OCI-LY7 (cell line): ENCODE measurements at regions not wholly inside any gene's neighbourhood (a gene's known extent, or its start where the extent isn't known, plus 50 kb on each side); places are given as distances from the start of the nearest gene placed in this dataset.

Source experiments
- BruUV-seq: library from RNA; stranded (reverse); fragments of 400-500 nt; replicated peaks from 2 replicates; lab custom pipeline; 2021; lab: Mats Ljungman, UMichigan
- CTCF ChIA-PET: fragments of 300-600 bp; sonication (Branson Sonifier 250); formaldehyde crosslinking; loops from one replicate; lab custom pipeline; 2022; ENCODE audit warnings: antibody characterized with exemption; ENCODE audit not compliant: unreplicated experiment; lab: Charles Lee
- POLR2A ChIA-PET: fragments of 300-600 bp; sonication (Branson Sonifier 250); formaldehyde crosslinking; loops from one replicate; lab custom pipeline; 2022; ENCODE audit warnings: antibody characterized with exemption; lab: Charles Lee
- DNase-seq: peaks from one replicate; pipeline ENCODE4 v3.0.0-alpha.2; 2015; ENCODE audit warnings: low spot score
- H2AFZ ChIP-seq: fragments of 200-600 bp; sonication (generic), shearing (Covaris generic); 2 replicates; pipeline ENCODE4 v1.6.1; 2014; ENCODE audit warnings: mild to moderate bottlenecking, antibody characterized with exemption, low read length, moderate library complexity
- H3K27ac ChIP-seq: fragments of 200-600 bp; sonication (generic); 2 replicates; pipeline ENCODE4 v1.5.1; 2014; ENCODE audit warnings: mixed run types, low read depth, mild to moderate bottlenecking, moderate library complexity, low read length, inconsistent platforms; ENCODE audit not compliant: poor library complexity, severe bottlenecking
- H3K36me3 ChIP-seq: fragments of 200-600 bp; sonication (generic); 2 replicates; pipeline ENCODE4 v1.6.1; 2014; ENCODE audit warnings: mild to moderate bottlenecking, antibody characterized with exemption, low read length, moderate library complexity, mixed read lengths; ENCODE audit not compliant: insufficient read depth
- H3K4me1 ChIP-seq: fragments of 200-600 bp; sonication (generic); 2 replicates; pipeline ENCODE4 v1.5.1; 2014; ENCODE audit warnings: mild to moderate bottlenecking, low read length; ENCODE audit not compliant: insufficient read depth, poor library complexity, severe bottlenecking
- H3K4me2 ChIP-seq: fragments of 200-600 bp; sonication (generic); 2 replicates; pipeline ENCODE4 v1.6.1; 2014; ENCODE audit warnings: mild to moderate bottlenecking, low read length
- H3K4me3 ChIP-seq: fragments of 200-600 bp; sonication (generic); 2 replicates; pipeline ENCODE4 v1.5.1; 2014; ENCODE audit warnings: mild to moderate bottlenecking, low read depth, low read length; ENCODE audit not compliant: poor library complexity, severe bottlenecking
- H3K79me2 ChIP-seq: fragments of 200-600 bp; sonication (generic); 2 replicates; pipeline ENCODE4 v1.6.1; 2016; ENCODE audit warnings: low read depth, mild to moderate bottlenecking, low read length, moderate library complexity, mixed read lengths; ENCODE audit not compliant: insufficient read depth
- H3K9me2 ChIP-seq: fragments of 200-600 bp; sonication (generic); 2 replicates; pipeline ENCODE4 v1.6.1; 2016; ENCODE audit warnings: mild to moderate bottlenecking, low read length, mixed read lengths; ENCODE audit not compliant: insufficient read depth
- H3K9me3 ChIP-seq: fragments of 200-600 bp; sonication (generic); 2 replicates; pipeline ENCODE4 v1.6.1; 2014; ENCODE audit warnings: mild to moderate bottlenecking, mixed run types, low read length, mixed read lengths
- H4K20me1 ChIP-seq: fragments of 200-600 bp; sonication (generic); 2 replicates; pipeline ENCODE4 v1.6.1; 2014; ENCODE audit warnings: mild to moderate bottlenecking, antibody characterized with exemption, low read length, moderate library complexity, mixed read lengths; ENCODE audit not compliant: insufficient read depth
- CTCF ChIP-seq: fragments of 200-600 bp; sonication (generic); conservative IDR thresholded peaks from 2 replicates; pipeline ENCODE4 v1.5.1; 2014; ENCODE audit warnings: mild to moderate bottlenecking, antibody characterized with exemption, low read length, moderate library complexity, mixed read lengths
- EZH2phosphoT487 ChIP-seq: fragments of 200-600 bp; sonication (generic); IDR thresholded peaks from 2 replicates; pipeline ENCODE4 v1.6.1; 2018; ENCODE audit warnings: low read depth, borderline replicate concordance, mild to moderate bottlenecking, mixed run types, antibody characterized with exemption, low read length, moderate library complexity, mixed read lengths
- intact Hi-C: fragments of 100-400 bp; cut with micrococcal nuclease; formaldehyde crosslinking; loops from one replicate; pipeline ENCODE4 v1.10.0; 2022; ENCODE audit not compliant: unreplicated experiment

GRCh38 chr11:110856340-110856739 is 144.1 kb upstream of the ARHGAP20 start:
- Histone ChIP-seq H3K4me2 (no peak overlapping the region), H3K27ac (no peak overlapping the region), H4K20me1 (no peaks in the 10 kb centered on the region), H3K36me3 (no peaks in the 10 kb centered on the region), H3K4me1 (no peaks in the 10 kb centered on the region), H3K79me2 (no peaks in the 10 kb centered on the region), H3K9me2 (no peaks in the 10 kb centered on the region), H2AFZ (no peak overlapping the region), H3K9me3 (no peaks in the 10 kb centered on the region), H3K4me3 (no peak overlapping the region)
- no peak for DNase-seq
- CTCF ChIA-PET = no interaction called here
- intact Hi-C loops = no loop called here
- no TSS peak for BruUV-seq
- POLR2A ChIA-PET = no interaction called here
- no peak for TF ChIP-seq CTCF

- Histone ChIP-seq H3K9me2 (no peaks in the 10 kb centered on the region), H3K36me3 (no peaks in the 10 kb centered on the region), H3K27ac (no peak overlapping the region), H4K20me1 (no peaks in the 10 kb centered on the region), H2AFZ (no peak overlapping the region), H3K4me1 (no peaks in the 10 kb centered on the region), H3K4me2 (no peak overlapping the region), H3K79me2 (no peaks in the 10 kb centered on the region), H3K4me3 (no peak overlapping the region), H3K9me3 (no peaks in the 10 kb centered on the region)
- TF ChIP-seq CTCF = no peak
- intact Hi-C loops = no loop called here
- no peak for DNase-seq
- ChIA-PET POLR2A (interaction anchor here (0.5 kb wide), 1 partner anchor 165 kb away, joined by 3 read pairs; no protein-coding TSS in a partner anchor), CTCF (no interaction called here)
- BruUV-seq = no TSS peak
These were observed 143.0 kb upstream of the ARHGAP20 start for GRCh38 chr11:110855191-110855590.

- BruUV-seq = no TSS peak
- intact Hi-C loops = no loop called here
- no peak for DNase-seq
- Histone ChIP-seq H3K4me1 (no peaks in the 10 kb centered on the region), H3K4me2 (no peak overlapping the region), H2AFZ (no peak overlapping the region), H3K9me2 (no peaks in the 10 kb centered on the region), H3K9me3 (no peaks in the 10 kb centered on the region), H4K20me1 (no peaks in the 10 kb centered on the region), H3K36me3 (no peaks in the 10 kb centered on the region), H3K27ac (no peak overlapping the region), H3K79me2 (no peaks in the 10 kb centered on the region), H3K4me3 (no peak overlapping the region)
- ChIA-PET CTCF (no interaction called here), POLR2A (interaction anchor here (0.7 kb wide), 1 partner anchor 292 kb away, joined by 3 read pairs; no protein-coding TSS in a partner anchor)
- TF ChIP-seq CTCF (no peak), EZH2phosphoT487 (no peak)
These were observed 140.8 kb upstream of the ARHGAP20 start for GRCh38 chr11:110852921-110853490.
